ENCODE measurements at regions not wholly inside any gene's neighbourhood (a gene's known extent, or its start where the extent isn't known, plus 50 kb on each side); places are given as distances from the start of the nearest gene placed in this dataset.

- no peak for DNase-seq (ENCODE audit: low read depth)
Observed at GRCh38 chr11:134558916-134559601, 147.0 kb upstream of the B3GAT1 start.

- DNase-seq (ENCODE audit: low read depth) = no peak
Observed at GRCh38 chr11:134558258-134558835, 146.3 kb upstream of the B3GAT1 start.

DNA sequence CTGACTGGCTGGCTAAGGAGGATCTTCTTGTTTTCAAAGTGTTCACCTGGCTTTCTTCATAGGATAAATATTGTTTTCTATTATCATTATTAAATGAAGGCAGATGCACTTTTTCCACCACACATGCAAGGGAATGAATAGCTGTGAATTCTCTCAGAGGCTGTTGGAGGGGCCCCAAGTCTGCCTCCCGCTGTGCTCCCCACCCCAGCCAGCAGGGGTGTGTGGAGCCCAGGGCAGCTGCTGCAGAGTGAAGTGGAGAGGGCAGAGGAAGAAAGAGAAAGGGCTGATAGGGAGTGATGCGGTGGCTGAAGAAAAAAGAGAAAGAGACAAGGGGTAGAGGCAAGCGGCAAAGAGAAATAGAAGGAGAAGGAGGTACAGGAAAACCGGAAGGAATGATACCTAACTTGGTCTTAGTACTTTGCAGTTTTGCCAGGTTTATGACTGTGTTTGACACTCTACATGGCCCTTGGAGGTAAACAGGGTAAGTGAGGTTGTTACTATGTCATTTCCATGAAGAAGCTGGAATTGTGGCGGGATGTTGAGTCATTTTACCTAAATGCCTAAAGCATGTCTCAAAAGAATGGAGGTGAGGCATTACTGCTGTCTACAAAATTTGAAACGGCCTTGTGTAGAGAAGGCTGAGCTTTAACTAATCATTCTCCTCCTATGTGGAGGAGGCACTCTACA lies 145.7 kb upstream of the B3GAT1 start:
- no peak for DNase-seq (ENCODE audit: low read depth)

DNA sequence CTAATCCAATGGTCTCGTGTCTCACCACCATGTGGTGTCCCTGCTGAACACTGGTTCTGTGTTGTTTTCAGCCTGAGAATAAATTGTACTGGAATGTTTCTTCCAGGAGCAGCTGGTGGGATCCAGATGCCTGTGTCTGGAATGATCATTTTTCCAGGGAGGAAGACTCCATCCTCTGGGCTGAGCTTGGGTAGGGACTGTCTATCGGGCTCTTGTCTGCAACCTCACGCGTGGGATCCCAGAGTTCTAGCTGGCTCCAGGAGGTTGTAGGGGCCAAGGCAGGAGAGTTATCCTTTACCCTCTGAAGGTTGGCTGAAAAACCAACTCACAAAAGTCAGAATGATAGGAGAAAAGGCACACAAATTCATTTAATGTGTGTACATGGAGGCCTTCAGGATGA lies 144.1 kb upstream of the B3GAT1 start:
- DNase-seq (ENCODE audit: low read depth) = no peak

DNA sequence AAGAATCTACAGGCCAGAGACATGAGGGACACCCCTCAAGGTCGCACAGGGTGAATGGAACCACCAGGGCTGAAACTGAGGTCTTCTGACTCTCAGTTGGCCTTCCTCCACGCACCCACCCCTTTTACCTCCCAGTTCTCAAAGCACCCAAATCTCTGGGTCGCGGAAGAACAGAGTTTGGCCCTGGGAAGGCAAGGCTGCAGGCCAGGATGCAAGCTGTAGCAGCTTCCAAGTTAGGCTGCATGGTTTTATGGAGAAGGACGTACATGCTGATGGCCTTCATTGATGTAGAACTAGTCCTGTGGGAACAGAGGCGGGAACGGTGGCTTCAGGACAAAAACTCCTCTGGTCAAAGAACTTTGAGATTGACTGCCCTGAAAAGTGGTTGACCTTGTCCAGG lies 143.5 kb upstream of the B3GAT1 start:
- DNase-seq (ENCODE audit: low read depth) = no peak

DNA sequence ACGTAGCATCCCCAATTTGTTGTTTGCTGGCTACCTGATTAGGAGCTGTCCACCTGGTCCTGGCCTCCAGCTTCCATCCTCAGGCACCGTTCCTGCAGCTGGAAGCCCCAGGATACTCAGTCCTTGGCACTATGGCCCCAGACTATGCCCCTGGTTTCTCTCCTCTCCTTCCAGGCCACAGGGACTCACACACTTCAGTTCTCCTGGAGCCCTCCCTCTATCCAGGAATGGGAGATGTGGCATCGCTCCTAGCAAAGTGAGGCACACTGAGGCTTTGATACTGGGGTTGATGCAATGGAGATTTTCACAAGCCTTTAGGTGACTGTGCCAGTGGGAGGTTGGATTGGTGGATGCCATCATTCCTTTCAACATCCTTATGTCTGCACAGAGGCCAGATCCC lies 142.8 kb upstream of the B3GAT1 start:
- no peak for DNase-seq (ENCODE audit: low read depth)

DNA sequence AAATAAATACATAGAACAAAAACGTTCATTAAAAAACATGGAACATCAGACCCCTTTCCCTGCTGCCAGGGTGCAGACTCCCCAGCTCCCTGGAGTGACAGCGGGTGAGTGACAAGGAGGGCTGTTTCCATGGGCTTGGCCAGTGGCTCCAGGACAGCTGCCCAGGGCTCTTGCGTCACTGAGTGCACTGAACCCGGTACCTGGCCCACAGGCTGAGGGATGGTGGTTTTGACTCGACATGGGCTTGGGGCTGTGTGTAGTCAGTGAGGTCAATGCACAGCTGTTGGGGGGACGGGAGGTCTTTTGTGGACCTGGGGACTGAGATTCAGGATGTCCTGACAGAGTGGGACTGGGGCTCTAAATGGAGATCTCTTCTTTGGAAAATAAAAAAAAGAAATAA lies 142.1 kb upstream of the B3GAT1 start:
- DNase-seq (ENCODE audit: low read depth) = no peak

- no peak for DNase-seq (ENCODE audit: low read depth)
Observed at GRCh38 chr11:134552749-134553148, 140.7 kb upstream of the B3GAT1 start.

DNA sequence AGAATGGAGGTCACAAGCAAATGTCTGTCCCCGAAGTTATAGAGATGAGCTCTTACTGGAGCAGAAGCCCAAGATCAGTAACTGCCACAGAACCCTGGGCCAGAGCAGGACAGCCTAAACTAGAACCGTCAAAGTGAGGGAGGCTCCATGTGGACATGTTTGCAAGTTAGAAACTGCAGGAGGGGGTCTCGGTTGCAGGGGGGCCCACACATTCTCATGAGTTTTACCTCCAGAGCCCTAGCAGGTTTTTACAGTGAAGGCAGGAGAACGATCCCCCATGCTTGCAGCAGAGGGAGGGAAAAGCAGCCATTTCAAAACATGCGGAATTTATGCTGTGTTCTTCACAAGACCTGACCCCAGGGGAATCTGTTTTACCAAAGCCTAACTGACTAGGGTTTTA lies 133.5 kb upstream of the B3GAT1 start:
- DNase-seq (ENCODE audit: low read depth) = no peak

DNA sequence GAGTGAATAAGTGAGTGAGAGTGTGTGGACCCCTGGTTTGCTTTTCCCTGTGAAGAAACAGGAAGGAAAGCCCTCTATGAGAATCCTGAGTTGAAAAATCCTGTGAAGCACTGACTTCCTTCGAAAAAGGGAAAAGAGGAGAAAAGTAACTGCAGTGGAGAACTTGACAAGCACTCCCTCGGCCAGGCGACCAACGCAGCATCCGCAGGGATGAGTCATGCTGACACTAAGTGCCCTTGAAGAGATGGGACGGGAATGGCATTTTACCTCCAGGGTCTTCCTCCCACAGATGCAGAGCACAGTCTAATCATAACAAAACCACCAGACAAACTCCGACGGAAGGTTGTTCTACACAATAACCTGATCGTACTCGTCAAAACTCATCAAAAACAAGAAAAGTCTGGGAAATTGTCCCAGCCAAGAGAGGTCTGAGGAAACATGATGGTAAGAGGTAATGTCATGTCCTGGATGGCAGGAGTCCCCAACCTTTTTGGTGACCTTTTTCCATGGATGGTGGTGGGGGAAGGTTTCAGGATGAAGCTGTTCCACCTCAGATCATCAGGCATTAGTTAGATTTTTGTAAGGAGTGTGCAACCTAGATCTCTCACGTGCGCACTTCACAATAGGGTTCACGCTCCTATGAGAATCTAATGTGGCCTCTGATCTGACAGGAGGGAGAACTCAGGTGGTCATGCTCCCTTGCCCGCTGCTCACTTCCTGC lies 132.2 kb upstream of the B3GAT1 start:
- no peak for DNase-seq (ENCODE audit: low read depth)

DNA sequence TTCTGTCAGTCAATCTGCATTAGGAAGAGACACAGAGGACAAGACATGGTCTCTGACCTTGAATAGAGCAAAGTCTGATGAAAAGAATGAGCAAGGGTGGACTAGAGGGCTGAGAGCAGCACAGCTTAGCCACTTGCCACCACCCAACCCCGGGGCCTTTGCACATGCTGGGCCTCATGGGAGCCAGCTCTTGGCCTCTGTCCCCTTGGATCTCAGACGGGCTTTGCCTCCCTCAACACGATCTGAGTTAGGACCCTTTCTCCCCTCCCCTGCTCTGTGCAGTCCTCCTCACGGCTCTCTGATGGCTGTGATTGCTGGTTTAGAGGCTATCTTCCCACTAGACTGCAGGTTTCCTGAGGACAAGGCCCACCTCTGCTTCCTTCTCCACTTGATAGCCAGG lies 131.6 kb upstream of the B3GAT1 start:
- DNase-seq (ENCODE audit: low read depth) = no peak

DNA sequence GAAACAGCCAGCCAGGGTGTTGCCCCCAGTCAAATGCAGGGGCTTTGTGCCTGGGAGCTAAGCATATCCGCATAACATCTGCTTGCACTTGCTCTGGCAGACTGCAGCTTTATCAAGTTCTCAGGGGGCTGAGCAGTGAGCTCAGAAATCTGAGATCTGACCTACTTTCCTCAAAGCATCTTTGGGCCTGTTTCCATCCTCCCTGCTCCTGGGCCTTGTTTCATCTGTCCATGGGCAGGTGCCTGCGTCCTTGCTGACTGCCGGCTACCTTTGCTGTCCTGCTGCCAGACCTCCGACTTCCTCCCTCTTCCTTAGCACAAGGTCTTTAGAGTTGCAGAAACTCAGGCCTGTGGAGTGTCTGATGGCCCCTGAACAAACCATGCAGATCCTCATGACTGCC lies 131.2 kb upstream of the B3GAT1 start:
- peak; percentile 20 for DNase-seq (ENCODE audit: low read depth)

DNA sequence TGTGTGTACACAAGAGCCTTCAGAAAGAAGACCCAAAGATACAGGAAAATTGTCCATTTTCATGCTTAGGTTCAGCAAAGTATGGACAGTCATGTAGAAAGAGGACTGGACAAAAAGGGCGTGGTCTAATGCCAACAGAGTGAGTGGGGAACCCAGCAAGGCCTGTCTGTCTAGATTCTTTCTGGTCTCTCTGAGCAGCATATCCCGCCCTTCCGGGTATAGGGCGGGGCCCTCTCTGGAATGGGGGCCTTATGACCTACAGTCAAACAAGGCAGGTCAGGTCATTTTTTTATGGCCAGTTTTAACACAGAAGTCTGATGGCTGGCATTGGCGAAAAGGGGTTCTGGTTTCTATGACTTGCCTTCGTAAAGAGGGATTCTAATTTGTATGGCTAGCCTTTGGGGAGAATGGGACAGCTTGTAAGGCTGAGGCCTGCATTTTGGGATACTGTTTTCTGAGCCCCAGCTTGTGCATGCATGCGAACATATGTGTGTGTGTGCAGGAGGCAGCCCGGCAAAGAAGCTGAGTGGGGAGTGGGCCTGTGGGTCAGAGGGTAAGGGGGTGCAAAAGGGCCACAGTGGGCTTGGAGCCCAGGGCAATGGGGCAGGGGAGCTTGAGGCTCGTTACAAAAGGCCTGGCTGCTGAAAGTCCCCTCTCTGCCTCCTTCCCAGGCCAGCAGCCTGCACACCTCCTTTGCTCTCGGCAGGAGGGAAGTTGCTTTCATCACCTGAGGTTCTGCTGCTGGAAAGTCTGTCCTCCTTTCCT lies 130.5 kb upstream of the B3GAT1 start:
- no peak for DNase-seq (ENCODE audit: low read depth)

DNA sequence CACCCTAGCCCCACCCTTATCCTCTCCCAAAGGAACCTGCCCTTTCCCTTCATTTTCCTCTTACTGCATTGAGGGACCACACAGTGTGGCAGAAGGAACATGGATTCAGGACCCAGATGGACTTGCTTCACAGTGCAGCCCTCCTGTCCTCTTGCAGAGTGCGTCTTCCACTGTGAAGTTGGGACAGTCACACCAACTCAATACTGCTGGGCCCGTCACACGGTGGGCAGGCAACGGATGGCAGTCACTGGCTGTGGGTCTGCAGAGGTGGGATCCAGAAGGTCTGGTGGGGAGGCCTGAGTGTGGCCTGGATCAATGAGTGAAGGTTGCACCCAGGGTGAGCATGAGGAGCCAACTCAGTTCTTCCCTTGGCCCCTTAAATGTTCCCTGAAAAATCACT lies 129.9 kb upstream of the B3GAT1 start:
- DNase-seq (ENCODE audit: low read depth) = no peak

DNA sequence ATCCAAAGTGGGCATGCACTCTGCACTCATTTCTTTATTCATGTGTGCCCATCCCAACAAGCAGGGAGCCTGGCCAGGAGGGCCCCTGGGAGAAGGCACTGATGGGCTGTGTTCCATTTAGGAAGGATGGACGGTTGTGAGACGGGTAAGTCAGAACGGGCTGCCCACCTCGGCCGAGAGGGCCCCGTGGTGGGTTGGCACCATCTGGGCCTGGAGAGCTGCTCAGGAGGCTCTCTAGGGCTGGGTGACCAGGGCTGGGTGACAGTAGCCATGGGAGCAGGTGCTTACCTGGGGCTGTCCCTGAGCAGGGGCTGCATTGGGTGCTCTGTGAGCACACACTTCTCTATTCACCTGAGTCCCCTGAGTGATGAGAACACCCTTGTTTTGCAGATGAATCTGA lies 129.3 kb upstream of the B3GAT1 start:
- no peak for DNase-seq (ENCODE audit: low read depth)

DNA sequence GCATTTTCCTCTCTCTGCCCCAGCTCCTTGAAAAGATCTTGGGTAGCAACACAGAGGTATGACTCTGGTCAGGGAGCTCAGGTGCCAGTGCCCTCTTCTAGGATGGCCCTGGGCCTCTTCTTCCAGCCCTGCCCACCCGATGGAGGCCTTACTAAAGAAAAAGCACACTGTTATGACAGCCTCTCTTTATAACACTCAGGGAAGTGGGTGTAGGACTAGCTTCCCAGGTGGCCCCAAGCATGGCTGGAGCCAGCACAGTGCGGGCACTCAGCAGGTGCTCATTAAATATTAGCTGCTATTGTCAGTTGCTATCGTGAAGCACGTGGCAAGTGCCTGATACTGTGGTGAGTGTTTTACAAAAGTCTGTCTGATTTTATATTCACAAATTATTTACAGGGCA lies 127.2 kb upstream of the B3GAT1 start:
- no peak for DNase-seq (ENCODE audit: low read depth)

DNA sequence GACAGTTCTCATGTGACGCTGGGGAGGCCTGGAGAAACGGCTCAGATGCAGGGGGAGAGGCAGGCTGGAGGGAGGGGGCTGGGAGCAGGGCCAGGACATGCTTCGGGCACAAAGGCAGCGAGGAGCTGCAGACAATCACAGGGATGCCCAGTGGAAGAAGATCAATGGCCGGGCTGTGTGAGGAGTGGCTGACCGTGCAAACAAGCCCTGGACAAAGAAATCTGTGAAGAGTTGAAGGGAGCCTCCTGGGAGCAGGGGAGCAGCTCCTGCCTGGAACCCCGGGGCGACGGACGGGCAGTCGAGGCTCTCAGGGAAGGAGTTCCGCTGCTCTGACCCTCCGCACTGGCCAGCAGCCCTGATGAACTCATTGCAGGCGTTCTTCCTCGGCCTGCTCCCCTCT lies 126.7 kb upstream of the B3GAT1 start:
- DNase-seq (ENCODE audit: low read depth) = no peak

- no peak for DNase-seq (ENCODE audit: low read depth)
Observed at GRCh38 chr11:134537941-134538340, 125.9 kb upstream of the B3GAT1 start.

DNA sequence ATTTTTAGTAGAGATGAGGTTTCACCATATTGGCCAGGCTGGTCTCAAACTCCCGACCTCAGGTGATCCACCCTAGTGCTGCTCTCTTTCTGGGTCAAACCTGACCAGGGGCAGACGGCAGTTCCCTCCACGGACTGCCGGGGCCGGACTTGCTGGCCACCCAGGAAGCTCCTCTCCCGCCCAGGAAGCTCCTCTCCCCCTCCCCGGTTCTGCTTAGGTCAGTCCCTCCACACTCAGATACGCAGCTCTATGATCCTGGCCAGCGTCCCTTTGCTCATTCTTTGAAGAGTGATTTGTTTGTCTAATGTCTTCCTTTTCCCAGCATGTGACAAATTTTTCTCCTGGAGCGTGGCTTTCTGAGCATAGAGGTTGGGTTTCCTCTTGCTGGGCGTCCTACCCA lies 125.3 kb upstream of the B3GAT1 start:
- DNase-seq (ENCODE audit: low read depth) = no peak

DNA sequence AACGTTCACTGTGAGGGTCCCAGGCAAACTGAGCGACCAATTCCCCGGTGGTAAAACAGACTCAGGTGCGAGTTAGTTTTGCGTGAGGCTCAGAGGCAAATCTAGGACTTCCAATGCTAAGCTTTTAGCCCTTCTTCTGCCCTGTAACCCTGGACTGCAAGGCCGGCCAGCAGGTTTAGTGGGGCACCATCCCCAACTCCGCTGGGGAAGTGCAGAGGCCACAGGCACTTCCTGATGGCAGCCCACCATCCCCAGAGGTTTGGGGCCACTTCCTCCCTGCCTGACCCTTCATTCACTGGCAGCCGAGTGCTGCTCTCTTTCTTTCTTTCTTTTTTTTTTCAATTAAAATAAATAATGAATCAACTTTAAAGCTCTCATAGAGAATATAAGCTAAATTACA lies 124.6 kb upstream of the B3GAT1 start:
- no peak for DNase-seq (ENCODE audit: low read depth)

GRCh38 chr11:134536219-134536618 lies 124.2 kb upstream of the B3GAT1 start:
- DNase-seq (ENCODE audit: low read depth) = no peak

Measured in forelimb muscle (tissue), 1 donor.